H1 (cell line): ENCODE measurements at regions not wholly inside any gene's neighbourhood (a gene's known extent, or its start where the extent isn't known, plus 50 kb on each side); places are given as distances from the start of the nearest gene placed in this dataset.

Source experiments
- CTCF ChIA-PET: fragments of 300-600 bp; sonication (Branson Sonifier 250); formaldehyde crosslinking; loops from one replicate; lab custom pipeline; 2021; ENCODE audit not compliant: partially characterized antibody; lab: Charles Lee
- POLR2A ChIA-PET: fragments of 300-600 bp; sonication (Branson Sonifier 250); formaldehyde crosslinking; loops from one replicate; lab custom pipeline; 2021; ENCODE audit warnings: inconsistent platforms; ENCODE audit not compliant: partially characterized antibody; lab: Charles Lee
- DNase-seq, 2 experiments: peaks; one replicate each; pipeline versions ENCODE4 v3.0.0 to v3.0.0-alpha.2; 2010 to 2022; ENCODE audit warnings: low spot score in 2 of 2, low read depth in 1 of 2, mixed read lengths in 1 of 2
- FAIRE-seq: peaks from 2 replicates; lab custom pipeline; 2011; peaks lifted over from hg19 to GRCh38; lab: Jason Lieb, UNC
- H2AFZ ChIP-seq: 2 replicates; pipeline ENCODE4 v1.8.1; 2012; ENCODE audit warnings: low read length, inconsistent platforms
- H2AK5ac ChIP-seq: 2 replicates; pipeline ENCODE4 v1.6.1; 2013; ENCODE audit warnings: low read depth, low read length
- H2BK120ac ChIP-seq: replicated peaks from 2 replicates; pipeline ENCODE3; 2013; ENCODE audit warnings: low read depth, low read length, inconsistent platforms
- H2BK12ac ChIP-seq: 2 replicates; pipeline ENCODE4 v1.6.1; 2013; ENCODE audit warnings: low read depth, low read length
- H2BK15ac ChIP-seq: 2 replicates; pipeline ENCODE4 v1.6.1; 2013; ENCODE audit warnings: low read length
- H2BK20ac ChIP-seq: 2 replicates; pipeline ENCODE4 v1.6.1; 2013; ENCODE audit warnings: low read length
- H2BK5ac ChIP-seq: 2 replicates; pipeline ENCODE4 v1.6.1; 2013; ENCODE audit warnings: low read depth, low read length
- H3K14ac ChIP-seq: 2 replicates; pipeline ENCODE4 v1.6.1; 2013; ENCODE audit warnings: inconsistent platforms; ENCODE audit not compliant: insufficient read length
- H3K18ac ChIP-seq: 2 replicates; pipeline ENCODE4 v1.6.1; 2013; ENCODE audit warnings: low read length; ENCODE audit errors: extremely low read depth
- H3K23ac ChIP-seq: 2 replicates; pipeline ENCODE4 v1.6.1; 2013; ENCODE audit warnings: inconsistent platforms; ENCODE audit not compliant: insufficient read length
- H3K23me2 ChIP-seq: 2 replicates; pipeline ENCODE4 v1.6.1; 2013; ENCODE audit warnings: low read depth, low read length
- H3K27ac ChIP-seq: 2 replicates; pipeline ENCODE4 v1.6.1; 2011; ENCODE audit warnings: low read depth, low read length, inconsistent platforms
- H3K27me3 ChIP-seq, 4 experiments: replicated peaks in 1 of 4; 1 replicate in 1 of 4; 2 replicates in 3 of 4; pipeline versions ENCODE4 v1.6.1 to v1.8.1; 2011 to 2013; ENCODE audit warnings: low read length in 3 of 4, mild to moderate bottlenecking in 3 of 4, inconsistent platforms in 2 of 4, mixed read lengths in 2 of 4, moderate library complexity in 1 of 4; ENCODE audit not compliant: control insufficient read depth in 3 of 4, insufficient read depth in 3 of 4; ENCODE audit errors: extremely low read depth in 1 of 4
- H3K36me3 ChIP-seq, 4 experiments: 2 replicates each; pipeline versions ENCODE4 v1.6.1 to v1.8.1; 2011 to 2013; ENCODE audit warnings: mild to moderate bottlenecking in 4 of 4, low read length in 3 of 4, moderate library complexity in 2 of 4, control low read depth in 1 of 4, inconsistent platforms in 1 of 4; ENCODE audit not compliant: insufficient read depth in 4 of 4, control insufficient read depth in 2 of 4
- H3K4ac ChIP-seq: replicated peaks from 2 replicates; pipeline ENCODE3; 2013; ENCODE audit warnings: low read length, low read depth, mixed read lengths, inconsistent platforms; ENCODE audit not compliant: insufficient read length
- H3K4me1 ChIP-seq, 4 experiments: replicated peaks in 1 of 4; 1 replicate in 1 of 4; 2 replicates in 3 of 4; pipeline versions ENCODE4 v1.6.1 to v1.8.1; 2011 to 2013; ENCODE audit warnings: low read length in 3 of 4, inconsistent platforms in 2 of 4, mixed read lengths in 1 of 4; ENCODE audit not compliant: insufficient read depth in 4 of 4, control insufficient read depth in 3 of 4
- H3K4me2 ChIP-seq, 2 experiments: 2 replicates each; pipeline versions ENCODE4 v1.6.1 to v1.8.1; 2011 to 2013; ENCODE audit warnings: low read depth in 2 of 2, low read length in 2 of 2, control low read depth in 1 of 2, inconsistent platforms in 1 of 2, mild to moderate bottlenecking in 1 of 2; ENCODE audit not compliant: insufficient read depth in 1 of 2
- H3K4me3 ChIP-seq, 4 experiments: fragments of 200-600, 300-600 bp in 1 of 4; sonication (generic), shearing (Covaris generic), sonication (Bioruptor Twin) in 1 of 4; 2 replicates each; pipeline versions ENCODE4 v1.5.1 to v1.8.1; 2011 to 2016; ENCODE audit warnings: low read length in 4 of 4, low read depth in 3 of 4, control low read depth in 2 of 4, inconsistent platforms in 2 of 4, mild to moderate bottlenecking in 2 of 4, mixed read lengths in 1 of 4, moderate library complexity in 1 of 4; ENCODE audit not compliant: insufficient read depth in 2 of 4; ENCODE audit errors: extremely low read depth in 1 of 4
- H3K56ac ChIP-seq: replicated peaks from 2 replicates; pipeline ENCODE3; 2013; ENCODE audit warnings: low read depth, mild to moderate bottlenecking, mixed read lengths, low read length, inconsistent platforms; ENCODE audit not compliant: insufficient read length
- H3K79me1 ChIP-seq: 2 replicates; pipeline ENCODE4 v1.6.1; 2013; ENCODE audit warnings: low read depth, low read length, control low read depth
- H3K79me2 ChIP-seq, 2 experiments: 2 replicates each; pipeline versions ENCODE4 v1.6.1 to v1.8.1; 2012 to 2013; ENCODE audit warnings: low read length in 2 of 2, mild to moderate bottlenecking in 2 of 2, inconsistent platforms in 1 of 2; ENCODE audit not compliant: insufficient read depth in 2 of 2, control insufficient read depth in 1 of 2
- H3K9ac ChIP-seq, 4 experiments: replicated peaks in 1 of 4; 1 replicate in 1 of 4; 2 replicates in 3 of 4; pipeline versions ENCODE4 v1.6.1 to v1.8.1; 2011 to 2013; ENCODE audit warnings: low read depth in 3 of 4, low read length in 3 of 4, control low read depth in 2 of 4, mild to moderate bottlenecking in 2 of 4, moderate library complexity in 2 of 4, inconsistent platforms in 1 of 4; ENCODE audit errors: extremely low read depth in 1 of 4
- H3K9me3 ChIP-seq, 2 experiments: 2 replicates each; pipeline versions ENCODE4 v1.6.1 to v1.8.1; 2012 to 2013; ENCODE audit warnings: mild to moderate bottlenecking in 2 of 2, moderate library complexity in 2 of 2, control low read depth in 1 of 2, inconsistent platforms in 1 of 2, low read depth in 1 of 2, low read length in 1 of 2, mixed read lengths in 1 of 2; ENCODE audit not compliant: insufficient read depth in 2 of 2
- H4K20me1 ChIP-seq, 2 experiments: replicated peaks in 1 of 2; 2 replicates each; pipeline versions ENCODE3 to v1.8.1; 2011 to 2013; ENCODE audit warnings: inconsistent platforms in 2 of 2, low read length in 2 of 2, mild to moderate bottlenecking in 1 of 2; ENCODE audit not compliant: insufficient read depth in 2 of 2, control insufficient read depth in 1 of 2
- H4K5ac ChIP-seq: 2 replicates; pipeline ENCODE4 v1.6.1; 2013; ENCODE audit warnings: low read length, low read depth, mixed read lengths, inconsistent platforms; ENCODE audit not compliant: insufficient read length
- H4K8ac ChIP-seq: 2 replicates; pipeline ENCODE4 v1.8.0; 2013; ENCODE audit warnings: mild to moderate bottlenecking, moderate library complexity, low read length, inconsistent platforms; ENCODE audit not compliant: insufficient read depth; ENCODE audit errors: extremely low read depth
- H4K91ac ChIP-seq: replicated peaks from 2 replicates; pipeline ENCODE3; 2013; ENCODE audit warnings: low read length, mixed read lengths, inconsistent platforms; ENCODE audit not compliant: insufficient read length
- CHD2 ChIP-seq: IDR thresholded peaks from 2 replicates; pipeline ENCODE4 v1.6.1; 2012; ENCODE audit warnings: low read length, improper control_type of control experiment
- KDM4A ChIP-seq: IDR thresholded peaks from one replicate; pipeline ENCODE4 v1.7.1; 2012; ENCODE audit warnings: low read depth, mild to moderate bottlenecking, moderate library complexity, low read length, inconsistent platforms; ENCODE audit not compliant: severe bottlenecking
- SAP30 ChIP-seq: fragments of 300-600 bp; sonication (generic); IDR thresholded peaks from 2 replicates; pipeline ENCODE4 v1.7.1; 2012; ENCODE audit warnings: low read length, moderate library complexity, mild to moderate bottlenecking, inconsistent platforms; ENCODE audit not compliant: insufficient read depth, insufficient replicate concordance
- ZNF274 ChIP-seq: IDR thresholded peaks from 2 replicates; pipeline ENCODE4 v1.7.0; 2012; ENCODE audit warnings: low read length, borderline replicate concordance; ENCODE audit errors: extremely low read depth
- WGBS, 2 experiments: shearing (Covaris generic) in 1 of 2; methylation state at CpG; one replicate each; pipeline versions ENCODE4 v1.1.6 to v1.1.7; 2013 to 2015; ENCODE audit warnings: low lambda C conversion rate in 2 of 2, mixed read lengths in 2 of 2, inconsistent platforms in 1 of 2, low coverage in 1 of 2, missing lambda C conversion rate in 1 of 2; ENCODE audit not compliant: insufficient replicate concordance in 2 of 2, insufficient coverage in 1 of 2, insufficient read length in 1 of 2; ENCODE audit errors: extremely low coverage in 1 of 2, missing lambda C conversion rate in 1 of 2; 5-methylcytosine and 5-hydroxymethylcytosine counted together
- TF ChIP-seq, protein P1 (sequence below): IDR thresholded peaks from 2 replicates; pipeline ENCODE4 v1.6.1; 2012; ENCODE audit warnings: low read length, inconsistent platforms
- TF ChIP-seq, protein P2 (sequence below): IDR thresholded peaks from 2 replicates; pipeline ENCODE4 v1.6.1; 2012; ENCODE audit warnings: inconsistent platforms

GRCh38 chr14:40758076-40758475 lies 848.6 kb upstream of the LRFN5 start:
- no peak overlapping the region for H3K27ac ChIP-seq
- H2BK12ac ChIP-seq = no peak overlapping the region
- no peak for FAIRE-seq
- H4K5ac ChIP-seq = no peak overlapping the region
- H3K14ac ChIP-seq = no peak overlapping the region
- H3K27me3 ChIP-seq = no peaks in the 10 kb centered on the region
- peaks cover 0 to 2% (median 0%) of the 10 kb centered on the region in 4 experiments; a peak in 1 of 7 replicates for H3K4me1 ChIP-seq
- no peak overlapping the region for H2BK15ac ChIP-seq
- H2AFZ ChIP-seq = no peak overlapping the region
- H3K79me2 ChIP-seq = no peaks in the 10 kb centered on the region
- H4K20me1 ChIP-seq = no peaks in the 10 kb centered on the region
- no peak overlapping the region for H4K8ac ChIP-seq
- H3K9ac ChIP-seq = no peak overlapping the region
- H4K91ac ChIP-seq = no peak overlapping the region
- H2BK20ac ChIP-seq = no peak overlapping the region
- H3K23ac ChIP-seq = no peak overlapping the region
- 85% methylated on average over 2 of the region's 2 CpGs; no CpG with 5 or more reads in 1 of the 2 experiments for WGBS, 2 experiments
- DNase-seq = no peak
- H3K18ac ChIP-seq = no peak overlapping the region
- no peak overlapping the region for H2BK120ac ChIP-seq
- no peak overlapping the region for H3K4ac ChIP-seq
- no peaks in the 10 kb centered on the region for H3K36me3 ChIP-seq
- H3K4me3 ChIP-seq = no peak overlapping the region
- H3K4me2 ChIP-seq = no peak overlapping the region
- ChIA-PET CTCF (no interaction called here), POLR2A (interaction anchor here (0.6 kb wide), 1 partner anchor 21 kb away, joined by 3 read pairs; no protein-coding TSS in a partner anchor)
- no peak overlapping the region for H2AK5ac ChIP-seq
- H3K79me1 ChIP-seq = no peaks in the 10 kb centered on the region
- peaks cover 0 to 3% of the 10 kb centered on the region in 2 experiments; a peak in 2 of 4 replicates for H3K9me3 ChIP-seq
- no peak overlapping the region for H3K56ac ChIP-seq
- no peak overlapping the region for H2BK5ac ChIP-seq
- no peaks in the 10 kb centered on the region for H3K23me2 ChIP-seq
- TF ChIP-seq ZNF274 (no peak), KDM4A (no peak), SAP30 (no peak), CHD2 (no peak)
- TF ChIP-seq, protein P1, sequence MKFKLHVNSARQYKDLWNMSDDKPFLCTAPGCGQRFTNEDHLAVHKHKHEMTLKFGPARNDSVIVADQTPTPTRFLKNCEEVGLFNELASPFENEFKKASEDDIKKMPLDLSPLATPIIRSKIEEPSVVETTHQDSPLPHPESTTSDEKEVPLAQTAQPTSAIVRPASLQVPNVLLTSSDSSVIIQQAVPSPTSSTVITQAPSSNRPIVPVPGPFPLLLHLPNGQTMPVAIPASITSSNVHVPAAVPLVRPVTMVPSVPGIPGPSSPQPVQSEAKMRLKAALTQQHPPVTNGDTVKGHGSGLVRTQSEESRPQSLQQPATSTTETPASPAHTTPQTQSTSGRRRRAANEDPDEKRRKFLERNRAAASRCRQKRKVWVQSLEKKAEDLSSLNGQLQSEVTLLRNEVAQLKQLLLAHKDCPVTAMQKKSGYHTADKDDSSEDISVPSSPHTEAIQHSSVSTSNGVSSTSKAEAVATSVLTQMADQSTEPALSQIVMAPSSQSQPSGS = no peak
- TF ChIP-seq, protein P2, sequence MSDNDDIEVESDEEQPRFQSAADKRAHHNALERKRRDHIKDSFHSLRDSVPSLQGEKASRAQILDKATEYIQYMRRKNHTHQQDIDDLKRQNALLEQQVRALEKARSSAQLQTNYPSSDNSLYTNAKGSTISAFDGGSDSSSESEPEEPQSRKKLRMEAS = no peak
